T-helper 1 cell (primary cell): ENCODE measurements at regions not wholly inside any gene's neighbourhood (a gene's known extent, or its start where the extent isn't known, plus 50 kb on each side); places are given as distances from the start of the nearest gene placed in this dataset.
A peak's percentile ranks its signal among the peaks of the same experiment; 100 is the strongest.

ENCODE experiments used
- DNase-seq, 5 donors: peaks; one replicate each; pipeline ENCODE4 v3.0.0-alpha.2; 2012 to 2020

GRCh38 chr9:89554307-89555035 is 50.3 kb upstream of the GADD45G start:
- DNase-seq, result no peak

GRCh38 chr9:89553451-89554010 is 51.3 kb upstream of the GADD45G start:
- no peak for DNase-seq

GRCh38 chr9:89550346-89550927 is 52.5 kb upstream of the SEMA4D start:
- DNase-seq, result no peak

GRCh38 chr9:89549031-89549644 is 51.2 kb upstream of the SEMA4D start:
- DNase-seq, result peak; percentile 62 to 85 (median 78)

GRCh38 chr9:89548071-89548638 is 50.2 kb upstream of the SEMA4D start:
- DNase-seq, result no peak
